ENCODE measurements at regions not wholly inside any gene's neighbourhood (a gene's known extent, or its start where the extent isn't known, plus 50 kb on each side); places are given as distances from the start of the nearest gene placed in this dataset.

- in situ Hi-C loops (cut with HindIII; ENCODE audit: low pct_ligation_motif_present, low pct_unique_long_range_greater_than_20kb, low sequenced_read_pairs) = no loop called here
- DNase-seq = no peak
Observed at GRCh38 chr5:125189531-125189941, 443.1 kb upstream of the ZNF608 start.

- no peak for DNase-seq
- in situ Hi-C loops (cut with HindIII; ENCODE audit: low pct_ligation_motif_present, low pct_unique_long_range_greater_than_20kb, low sequenced_read_pairs) = no loop called here
Observed at GRCh38 chr5:125190232-125191087, 444.0 kb upstream of the ZNF608 start.

DNA sequence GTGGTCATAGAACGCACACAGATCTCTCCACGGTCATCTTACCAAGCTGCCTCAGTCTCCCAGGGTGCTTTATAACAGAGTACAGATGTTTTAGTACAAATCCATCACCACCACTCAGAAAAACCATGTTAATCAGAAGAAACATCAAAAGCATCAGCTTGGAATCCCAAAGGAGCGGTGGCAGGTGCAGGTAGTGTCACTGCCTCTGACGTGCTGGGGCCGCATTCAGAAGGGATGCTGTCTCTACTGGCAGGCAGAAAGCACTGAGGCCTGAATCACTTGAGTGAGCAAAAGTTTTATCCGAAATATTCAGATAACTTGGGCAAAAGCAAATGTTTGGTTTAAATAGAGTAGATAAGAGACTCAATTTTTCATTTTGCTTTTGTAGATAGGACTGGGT is 448.4 kb upstream of the ZNF608 start:
- in situ Hi-C loops (cut with HindIII; ENCODE audit: low pct_ligation_motif_present, low pct_unique_long_range_greater_than_20kb, low sequenced_read_pairs) = no loop called here
- no peak for DNase-seq

- in situ Hi-C loops (cut with HindIII; ENCODE audit: low pct_ligation_motif_present, low pct_unique_long_range_greater_than_20kb, low sequenced_read_pairs) = no loop called here
- DNase-seq = no peak
Observed at GRCh38 chr5:125196481-125197111, 450.2 kb upstream of the ZNF608 start.

GRCh38 chr5:125197321-125197720 is 450.9 kb upstream of the ZNF608 start:
- DNase-seq = no peak
- in situ Hi-C loops (cut with HindIII; ENCODE audit: low pct_ligation_motif_present, low pct_unique_long_range_greater_than_20kb, low sequenced_read_pairs) = no loop called here

GRCh38 chr5:125198270-125198974 is 452.0 kb upstream of the ZNF608 start:
- DNase-seq = peak; percentile 25
- in situ Hi-C loops (cut with HindIII; ENCODE audit: low pct_ligation_motif_present, low pct_unique_long_range_greater_than_20kb, low sequenced_read_pairs) = no loop called here

DNA sequence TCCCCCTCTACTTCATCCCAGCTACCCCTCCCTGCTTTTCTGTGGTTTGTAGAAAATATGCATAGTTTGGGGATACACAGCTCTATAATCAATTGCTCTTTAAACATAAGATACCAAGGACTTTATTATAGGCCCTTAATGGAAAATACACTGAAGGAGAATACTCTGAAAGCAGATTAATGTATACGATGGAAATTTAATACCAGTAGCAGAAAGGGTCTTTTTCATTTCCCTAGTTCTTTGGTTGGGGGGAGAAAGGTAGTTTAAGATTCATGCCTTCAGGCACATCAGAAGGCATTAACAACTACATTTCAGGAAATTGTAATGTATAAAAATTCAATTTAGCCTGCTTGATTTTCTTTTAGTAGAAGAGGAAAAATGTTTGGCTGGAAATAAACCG is 452.9 kb upstream of the ZNF608 start:
- in situ Hi-C loops (cut with HindIII; ENCODE audit: low pct_ligation_motif_present, low pct_unique_long_range_greater_than_20kb, low sequenced_read_pairs) = no loop called here
- no peak for DNase-seq

DNA sequence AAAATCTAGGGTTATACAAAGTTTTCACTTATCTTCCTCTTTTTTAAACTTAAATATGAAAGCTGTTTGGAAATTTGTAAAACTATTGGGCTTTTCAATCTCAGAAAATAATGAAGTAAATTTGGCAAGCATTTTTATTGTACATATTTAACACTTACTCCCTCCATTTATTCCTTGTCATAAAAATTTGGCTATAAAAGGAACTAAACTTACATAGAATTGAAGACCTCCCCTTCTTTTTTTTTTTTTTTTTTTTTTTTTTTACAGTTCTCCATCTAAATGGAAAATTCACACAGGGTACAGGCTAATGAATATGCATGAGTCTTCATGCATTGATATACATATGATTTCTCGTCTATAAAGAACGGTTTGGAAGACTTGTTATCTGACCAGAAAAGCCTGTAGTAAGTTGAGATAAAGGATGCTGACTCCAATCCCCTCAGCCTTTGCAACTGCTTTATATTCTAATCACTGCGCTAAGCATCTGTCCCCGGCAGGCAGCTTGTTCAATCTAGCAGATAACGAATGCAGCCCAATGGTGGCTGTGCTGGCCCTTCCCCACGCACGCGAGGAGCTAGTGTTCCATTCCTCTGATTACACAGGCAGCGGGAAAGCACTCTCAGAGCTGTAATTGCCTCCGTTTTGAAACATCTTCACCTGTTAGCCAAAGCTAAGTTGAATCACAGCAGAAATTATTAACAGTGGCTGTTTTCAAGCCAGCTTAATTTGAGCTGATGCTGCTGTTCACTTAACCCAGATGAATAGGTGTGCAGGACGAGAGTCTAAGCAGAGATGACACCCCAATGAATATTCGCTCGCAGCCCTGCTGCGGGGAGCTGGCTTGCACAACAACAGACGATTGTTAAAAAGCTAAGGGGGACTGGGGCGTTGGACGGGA is 453.8 kb upstream of the ZNF608 start:
- in situ Hi-C loops (cut with HindIII; ENCODE audit: low pct_ligation_motif_present, low pct_unique_long_range_greater_than_20kb, low sequenced_read_pairs) = no loop called here
- peak; percentile 20 for DNase-seq

GRCh38 chr5:125200866-125201373 is 454.5 kb upstream of the ZNF608 start:
- in situ Hi-C loops (cut with HindIII; ENCODE audit: low pct_ligation_motif_present, low pct_unique_long_range_greater_than_20kb, low sequenced_read_pairs) = no loop called here
- no peak for DNase-seq

DNA sequence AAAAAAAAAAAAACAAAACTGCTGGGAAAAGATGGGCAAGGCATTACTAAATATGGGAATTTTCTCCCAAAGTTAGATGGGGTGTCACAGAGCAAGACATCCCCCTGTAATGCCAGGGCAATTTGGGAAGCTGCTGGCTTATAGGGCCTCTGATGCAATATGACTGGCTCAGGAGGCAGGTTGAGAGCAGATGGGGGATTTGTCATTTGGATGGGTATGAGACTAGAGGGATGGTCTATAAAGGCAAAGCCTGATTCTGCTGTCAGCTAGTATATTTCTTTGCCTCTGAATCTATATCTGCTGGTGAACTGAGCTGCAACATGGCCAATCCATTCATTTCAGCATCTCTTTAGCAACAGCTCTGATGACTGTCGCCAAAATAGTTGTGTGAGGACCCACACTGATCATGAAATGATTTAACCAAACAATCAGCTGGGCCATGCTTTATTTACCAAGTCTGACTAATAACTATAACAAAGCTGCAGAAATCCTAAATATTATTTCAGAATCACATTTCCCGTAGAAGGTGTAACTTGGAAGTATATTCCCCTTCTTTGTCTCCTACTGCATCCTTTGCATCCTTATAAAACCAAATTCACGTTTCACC is 455.1 kb upstream of the ZNF608 start:
- no peak for DNase-seq
- in situ Hi-C loops (cut with HindIII; ENCODE audit: low pct_ligation_motif_present, low pct_unique_long_range_greater_than_20kb, low sequenced_read_pairs) = no loop called here

GRCh38 chr5:125202353-125202752 is 455.9 kb upstream of the ZNF608 start:
- DNase-seq = no peak
- in situ Hi-C loops (cut with HindIII; ENCODE audit: low pct_ligation_motif_present, low pct_unique_long_range_greater_than_20kb, low sequenced_read_pairs) = no loop called here

DNA sequence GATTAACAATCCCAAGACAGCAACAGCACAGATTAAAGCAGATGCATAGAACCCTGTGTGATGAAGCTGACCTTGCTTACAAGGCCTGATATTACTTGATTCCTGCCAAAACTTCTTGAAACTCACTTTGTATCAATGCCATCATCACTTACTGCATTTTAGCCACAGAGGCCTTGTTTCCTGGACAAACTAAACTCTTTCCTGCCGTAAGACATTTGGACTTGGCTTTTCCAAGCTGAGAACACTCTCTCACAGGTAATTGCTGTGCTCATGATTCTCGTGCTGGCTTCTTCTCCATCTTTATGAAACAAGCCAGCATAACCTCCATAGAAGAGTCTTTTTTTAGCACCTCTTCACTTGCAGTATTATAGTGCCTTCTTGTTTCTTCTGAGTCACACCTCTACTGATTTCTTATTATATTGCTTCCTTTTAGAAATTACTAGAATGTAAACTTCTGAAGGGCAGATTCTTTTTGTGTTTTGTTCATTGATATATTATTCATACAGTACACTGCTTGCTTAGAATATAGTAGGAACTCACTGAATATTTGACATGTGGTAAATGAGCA is 456.5 kb upstream of the ZNF608 start:
- no peak for DNase-seq
- in situ Hi-C loops (cut with HindIII; ENCODE audit: low pct_ligation_motif_present, low pct_unique_long_range_greater_than_20kb, low sequenced_read_pairs) = no loop called here

DNA sequence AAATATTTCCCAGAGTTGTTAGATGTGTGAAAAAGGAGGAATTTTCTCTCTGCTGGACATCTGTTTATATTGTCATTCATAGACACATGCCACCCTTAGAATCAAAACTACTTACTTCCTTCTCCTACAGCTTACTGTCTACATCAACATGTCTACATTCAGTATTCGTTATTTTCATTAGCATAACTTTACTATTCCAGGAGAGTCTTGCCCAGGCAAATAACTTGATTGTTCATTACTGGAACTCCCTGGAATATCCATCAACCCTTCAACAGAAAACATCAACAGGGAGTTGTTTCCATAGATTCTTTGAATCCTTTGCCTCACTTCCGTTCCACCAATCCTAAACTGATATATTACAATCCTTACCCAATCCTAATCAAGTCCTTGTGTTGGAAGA is 457.5 kb upstream of the ZNF608 start:
- no peak for DNase-seq
- in situ Hi-C loops (cut with HindIII; ENCODE audit: low pct_ligation_motif_present, low pct_unique_long_range_greater_than_20kb, low sequenced_read_pairs) = no loop called here

GRCh38 chr5:125205601-125206225 is 459.3 kb upstream of the ZNF608 start:
- no peak for DNase-seq
- in situ Hi-C loops (cut with HindIII; ENCODE audit: low pct_ligation_motif_present, low pct_unique_long_range_greater_than_20kb, low sequenced_read_pairs) = no loop called here

- DNase-seq = no peak
- in situ Hi-C loops (cut with HindIII; ENCODE audit: low pct_ligation_motif_present, low pct_unique_long_range_greater_than_20kb, low sequenced_read_pairs) = no loop called here
Observed at GRCh38 chr5:125207856-125208255, 461.4 kb upstream of the ZNF608 start.

DNA sequence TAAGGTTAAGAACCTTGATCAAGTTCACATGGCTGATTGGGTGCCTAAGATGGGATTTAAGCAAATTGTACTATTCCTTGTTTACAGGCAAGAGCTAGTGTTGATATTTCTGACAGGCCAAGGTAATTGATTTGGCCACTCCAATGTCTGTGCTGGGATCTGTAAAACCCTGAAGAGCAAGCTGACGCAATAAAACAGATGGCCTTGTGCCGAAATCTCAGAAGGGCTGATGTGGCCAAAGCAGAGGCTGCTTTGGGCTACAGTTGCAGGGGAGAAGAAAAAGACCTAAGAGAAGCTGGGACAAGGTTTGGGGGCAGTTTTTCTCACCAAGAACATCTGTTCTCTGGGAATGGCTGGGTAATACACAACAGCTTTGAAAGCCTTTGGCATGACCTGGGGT is 463.2 kb upstream of the ZNF608 start:
- DNase-seq = no peak
- in situ Hi-C loops (cut with HindIII; ENCODE audit: low pct_ligation_motif_present, low pct_unique_long_range_greater_than_20kb, low sequenced_read_pairs) = no loop called here

DNA sequence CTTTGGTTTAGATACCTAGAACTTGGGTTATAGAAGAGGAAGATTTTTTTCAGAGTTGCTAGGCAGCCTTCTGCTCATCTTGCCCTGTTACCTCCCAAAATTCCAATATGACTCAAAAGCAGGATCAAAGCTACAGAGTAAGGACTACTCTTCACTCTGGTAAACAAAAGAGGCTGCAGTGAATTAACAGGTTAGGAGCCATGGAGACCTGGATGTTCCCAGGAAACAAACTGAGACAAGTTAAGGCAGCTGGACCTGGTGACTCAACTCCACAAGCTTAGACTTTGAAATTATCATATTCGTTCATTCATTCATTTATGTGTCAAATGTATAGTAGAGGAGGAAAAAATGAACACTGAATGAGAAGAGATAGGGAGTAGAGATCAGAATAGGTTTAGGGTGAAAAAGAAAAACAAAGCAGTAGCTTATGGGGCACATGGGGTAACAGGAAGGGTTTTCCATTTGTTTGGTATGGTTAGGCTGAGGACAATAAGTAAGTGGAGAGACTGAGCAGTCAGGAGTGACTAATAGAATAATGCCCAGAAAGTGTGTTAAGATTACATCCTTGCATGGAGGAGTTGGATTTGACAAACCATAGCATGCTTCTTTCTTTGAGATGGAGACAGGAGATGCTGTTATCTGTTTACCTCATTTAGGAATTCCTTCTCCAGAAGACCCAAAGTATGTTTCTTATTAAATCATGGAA is 464.0 kb upstream of the ZNF608 start:
- in situ Hi-C loops (cut with HindIII; ENCODE audit: low pct_ligation_motif_present, low pct_unique_long_range_greater_than_20kb, low sequenced_read_pairs) = no loop called here
- DNase-seq = no peak
